PC-9 (cell line): ENCODE measurements at regions not wholly inside any gene's neighbourhood (a gene's known extent, or its start where the extent isn't known, plus 50 kb on each side); places are given as distances from the start of the nearest gene placed in this dataset.

ENCODE experiments used
- BruUV-seq: library from RNA; stranded (reverse); fragments of 400-500 nt; replicated peaks from 2 replicates; lab custom pipeline; 2021; lab: Mats Ljungman, UMichigan
- CTCF ChIA-PET: fragments of 300-600 bp; sonication (Branson Sonifier 250); formaldehyde crosslinking; loops from one replicate; lab custom pipeline; 2022; ENCODE audit warnings: antibody characterized with exemption; lab: Charles Lee
- POLR2A ChIA-PET: fragments of 300-600 bp; sonication (Branson Sonifier 250); formaldehyde crosslinking; loops from one replicate; lab custom pipeline; 2022; ENCODE audit warnings: antibody characterized with exemption; ENCODE audit not compliant: unreplicated experiment; lab: Charles Lee
- DNase-seq, 2 experiments: peaks; one replicate each; pipeline versions ENCODE4 v3.0.0 to v3.0.0-alpha.2; 2015 to 2022; ENCODE audit warnings: mixed read lengths in 1 of 2
- H2AFZ ChIP-seq: fragments of 200-600 bp; sonication (generic); 2 replicates; pipeline ENCODE4 v1.8.1; 2017; ENCODE audit warnings: antibody characterized with exemption
- H3F3A ChIP-seq: fragments of 200-600 bp; sonication (generic); 2 replicates; pipeline ENCODE4 v1.8.1; 2017; ENCODE audit warnings: antibody characterized with exemption, mild to moderate bottlenecking, low read depth; ENCODE audit not compliant: insufficient read depth
- H3K27ac ChIP-seq: fragments of 200-600 bp; sonication (generic); 2 replicates; pipeline ENCODE4 v1.6.1; 2016; ENCODE audit warnings: mixed run types
- H3K27me3 ChIP-seq: fragments of 200-600 bp; sonication (generic); 2 replicates; pipeline ENCODE4 v1.6.1; 2016; ENCODE audit warnings: low read depth, mixed run types; ENCODE audit not compliant: insufficient read depth
- H3K36me3 ChIP-seq: fragments of 200-600 bp; sonication (generic); 2 replicates; pipeline ENCODE4 v1.6.1; 2016; ENCODE audit warnings: low read depth, mixed run types
- H3K4me1 ChIP-seq: fragments of 200-600 bp; sonication (generic); replicated peaks from 2 replicates; pipeline ENCODE4 v1.6.1; 2016; ENCODE audit warnings: mixed run types; ENCODE audit not compliant: insufficient read depth
- H3K4me2 ChIP-seq: fragments of 200-600 bp; sonication (generic); 2 replicates; pipeline ENCODE4 v1.6.1; 2017; ENCODE audit warnings: mixed run types
- H3K4me3 ChIP-seq: fragments of 200-600 bp; sonication (generic); 2 replicates; pipeline ENCODE4 v1.6.1; 2016; ENCODE audit warnings: mixed run types
- H3K79me2 ChIP-seq: fragments of 200-600 bp; sonication (generic); 2 replicates; pipeline ENCODE4 v1.6.1; 2017; ENCODE audit warnings: low read depth, mixed run types
- H3K9me2 ChIP-seq: fragments of 200-600 bp; sonication (generic); 2 replicates; pipeline ENCODE4 v1.8.1; 2017; ENCODE audit warnings: mild to moderate bottlenecking; ENCODE audit not compliant: insufficient read depth
- H3K9me3 ChIP-seq: fragments of 200-600 bp; sonication (generic); 2 replicates; pipeline ENCODE4 v1.8.1; 2016; ENCODE audit warnings: low read depth; ENCODE audit not compliant: insufficient read depth
- H4K20me1 ChIP-seq: fragments of 200-600 bp; sonication (generic); 2 replicates; pipeline ENCODE4 v1.8.1; 2017; ENCODE audit not compliant: insufficient read depth
- EZH2 ChIP-seq: fragments of 200-600 bp; sonication (generic); IDR thresholded peaks from 2 replicates; pipeline ENCODE4 v1.8.0; 2017; ENCODE audit warnings: antibody characterized with exemption, low read depth
- intact Hi-C: fragments of 100-400 bp; cut with micrococcal nuclease; formaldehyde crosslinking; loops from one replicate; pipeline ENCODE4 v1.10.0; 2022; ENCODE audit not compliant: unreplicated experiment
- TF ChIP-seq, protein P1 (sequence below): fragments of 200-600 bp; sonication (generic); conservative IDR thresholded peaks from 2 replicates; pipeline ENCODE4 v1.6.1; 2017; ENCODE audit warnings: mixed run types, antibody characterized with exemption, mild to moderate bottlenecking, moderate library complexity

DNA sequence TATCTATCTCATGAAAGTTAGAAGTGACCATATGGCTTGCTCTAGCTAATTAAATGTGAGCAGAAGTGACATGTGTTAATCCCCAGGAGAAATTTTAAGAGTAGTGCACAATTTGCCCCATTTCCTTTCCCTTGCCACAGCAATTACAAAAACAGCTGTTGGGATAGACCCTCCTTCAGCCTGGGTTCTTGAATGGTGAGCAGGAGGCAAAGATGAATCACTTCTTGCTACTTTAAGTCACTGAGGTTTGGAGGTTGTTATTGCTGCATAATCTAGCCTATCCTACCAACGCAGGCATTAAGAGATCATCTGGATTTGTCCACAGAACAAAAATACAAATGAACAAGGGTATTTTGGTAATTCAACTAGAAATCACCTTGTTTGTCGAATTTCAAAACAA, 51.7 kb upstream of the CAPN7 start:
- Histone ChIP-seq H3F3A (no peaks in the 10 kb centered on the region; the same call in 1 of the 2 replicates), H4K20me1 (no peaks in the 10 kb centered on the region), H3K9me2 (no peaks in the 10 kb centered on the region), H3K27ac (no peak overlapping the region), H3K4me2 (no peak overlapping the region), H3K79me2 (no peaks in the 10 kb centered on the region), H2AFZ (no peak overlapping the region), H3K36me3 (no peaks in the 10 kb centered on the region), H3K4me1 (no peaks in the 10 kb centered on the region), H3K9me3 (0 out of 2 replicates have a peak, but pooled peaks cover 5% of the 10 kb centered on the region), H3K27me3 (peaks cover 70% of the 10 kb centered on the region), H3K4me3 (no peak overlapping the region)
- intact Hi-C loops = no loop called here
- CTCF ChIA-PET = no interaction called here
- no peak for DNase-seq
- POLR2A ChIA-PET = no interaction called here
- TF ChIP-seq, protein P1, sequence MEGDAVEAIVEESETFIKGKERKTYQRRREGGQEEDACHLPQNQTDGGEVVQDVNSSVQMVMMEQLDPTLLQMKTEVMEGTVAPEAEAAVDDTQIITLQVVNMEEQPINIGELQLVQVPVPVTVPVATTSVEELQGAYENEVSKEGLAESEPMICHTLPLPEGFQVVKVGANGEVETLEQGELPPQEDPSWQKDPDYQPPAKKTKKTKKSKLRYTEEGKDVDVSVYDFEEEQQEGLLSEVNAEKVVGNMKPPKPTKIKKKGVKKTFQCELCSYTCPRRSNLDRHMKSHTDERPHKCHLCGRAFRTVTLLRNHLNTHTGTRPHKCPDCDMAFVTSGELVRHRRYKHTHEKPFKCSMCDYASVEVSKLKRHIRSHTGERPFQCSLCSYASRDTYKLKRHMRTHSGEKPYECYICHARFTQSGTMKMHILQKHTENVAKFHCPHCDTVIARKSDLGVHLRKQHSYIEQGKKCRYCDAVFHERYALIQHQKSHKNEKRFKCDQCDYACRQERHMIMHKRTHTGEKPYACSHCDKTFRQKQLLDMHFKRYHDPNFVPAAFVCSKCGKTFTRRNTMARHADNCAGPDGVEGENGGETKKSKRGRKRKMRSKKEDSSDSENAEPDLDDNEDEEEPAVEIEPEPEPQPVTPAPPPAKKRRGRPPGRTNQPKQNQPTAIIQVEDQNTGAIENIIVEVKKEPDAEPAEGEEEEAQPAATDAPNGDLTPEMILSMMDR = no peak
- TF ChIP-seq EZH2 = no peak
- no TSS peak for BruUV-seq

DNA sequence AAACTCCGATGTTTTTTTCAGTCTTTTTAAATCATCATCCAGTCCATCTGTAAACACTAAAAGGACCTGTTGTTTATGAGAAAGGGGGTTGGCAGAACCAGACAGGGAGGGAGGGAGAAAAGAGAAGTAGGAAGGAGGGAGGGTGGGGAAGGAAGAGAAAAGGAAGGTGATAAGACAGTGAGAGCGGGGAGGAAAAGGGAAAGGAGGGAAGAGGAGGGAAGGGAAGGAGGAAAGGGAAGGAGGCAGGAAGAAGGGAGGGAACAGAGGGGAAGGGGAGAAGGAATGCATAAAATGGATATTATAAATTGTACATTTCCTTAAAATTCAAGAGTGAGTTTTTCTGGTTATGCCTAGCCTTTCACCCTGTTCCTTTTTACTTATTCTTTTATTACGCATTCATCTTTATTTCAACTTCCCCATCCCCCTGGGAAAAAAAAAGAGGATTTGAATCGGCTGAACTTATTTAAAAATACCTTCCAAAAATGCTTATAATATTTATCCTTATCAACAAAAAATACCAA, 50.1 kb upstream of the CAPN7 start:
- TF ChIP-seq EZH2 = no peak
- TF ChIP-seq, protein P1 = no peak
- no peaks in the 10 kb centered on the region for H3K9me2 ChIP-seq
- ChIA-PET POLR2A (no interaction called here), CTCF (no interaction called here)
- no peak overlapping the region for H3K4me2 ChIP-seq
- H3K36me3 ChIP-seq = no peaks in the 10 kb centered on the region
- no peak overlapping the region for H3K27ac ChIP-seq
- H3K27me3 ChIP-seq = peaks cover 70% of the 10 kb centered on the region
- H2AFZ ChIP-seq = no peak overlapping the region
- BruUV-seq = no TSS peak
- H3K4me1 ChIP-seq = no peaks in the 10 kb centered on the region
- intact Hi-C loops = no loop called here
- DNase-seq = no peak
- 0 out of 2 replicates have a peak, but pooled peaks cover 5% of the 10 kb centered on the region for H3K9me3 ChIP-seq
- H3K4me3 ChIP-seq = no peak overlapping the region
- no peaks in the 10 kb centered on the region for H4K20me1 ChIP-seq
- no peaks in the 10 kb centered on the region for H3K79me2 ChIP-seq
- no peaks in the 10 kb centered on the region for H3F3A ChIP-seq
